ENCODE measurements at regions not wholly inside any gene's neighbourhood (a gene's known extent, or its start where the extent isn't known, plus 50 kb on each side); places are given as distances from the start of the nearest gene placed in this dataset.

DNA sequence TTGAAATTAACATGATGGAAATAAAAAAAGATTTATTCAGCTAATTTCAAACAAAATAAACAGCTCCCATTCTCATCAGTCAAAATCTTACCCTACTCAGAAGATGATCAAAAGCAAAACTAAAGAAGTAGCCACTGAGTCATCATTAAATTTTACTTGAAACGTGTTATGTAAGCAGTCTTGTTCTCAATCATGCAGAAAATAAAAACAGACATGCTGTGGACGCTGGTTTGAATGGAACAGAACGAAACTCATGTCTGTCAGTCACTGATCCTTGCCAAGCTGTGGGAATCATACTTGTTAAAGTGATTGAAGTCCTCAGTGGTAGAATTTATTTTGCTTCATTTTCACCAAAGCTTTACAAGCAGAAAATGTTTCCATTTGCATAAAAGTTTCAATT lies 77.2 kb upstream of the TLR3 start (continued):
- TF ChIP-seq POU5F1 (IDR thresholded peaks at IDR 0.05; ENCODE audit: low read depth, low read length) (no peak), TAF1 (IDR thresholded peaks at IDR 0.05; ENCODE audit: low read depth, low read length) (no peak), PHF8 (conservative IDR thresholded peaks at IDR 0.05; ENCODE audit: low read depth, low read length) (no peak), CHD1 (IDR thresholded peaks at IDR 0.05; ENCODE audit: low read depth, low read length) (no peak), POLR2A (IDR thresholded peaks at IDR 0.05; ENCODE audit: control extremely low read depth in 1 of 2, low read depth in 2 of 2, low read length in 2 of 2) (no peak), CBX5 (IDR thresholded peaks at IDR 0.05; ENCODE audit: low read depth, low read length) (no peak), KDM5A (IDR thresholded peaks at IDR 0.05; ENCODE audit: low read length) (no peak), GABPA (IDR thresholded peaks at IDR 0.05; ENCODE audit: borderline replicate concordance, insufficient read depth, low read length) (no peak), HDAC2 (IDR thresholded peaks at IDR 0.05; ENCODE audit: borderline replicate concordance in 1 of 2, low read depth in 2 of 2, low read length in 2 of 2) (no peak), SIN3A (conservative IDR thresholded peaks at IDR 0.05 in 1 of 2, IDR thresholded peaks at IDR 0.05 in 1 of 2; ENCODE audit: low read depth in 1 of 2, low read length in 2 of 2) (no peak)
- TF ChIP-seq, protein P1, sequence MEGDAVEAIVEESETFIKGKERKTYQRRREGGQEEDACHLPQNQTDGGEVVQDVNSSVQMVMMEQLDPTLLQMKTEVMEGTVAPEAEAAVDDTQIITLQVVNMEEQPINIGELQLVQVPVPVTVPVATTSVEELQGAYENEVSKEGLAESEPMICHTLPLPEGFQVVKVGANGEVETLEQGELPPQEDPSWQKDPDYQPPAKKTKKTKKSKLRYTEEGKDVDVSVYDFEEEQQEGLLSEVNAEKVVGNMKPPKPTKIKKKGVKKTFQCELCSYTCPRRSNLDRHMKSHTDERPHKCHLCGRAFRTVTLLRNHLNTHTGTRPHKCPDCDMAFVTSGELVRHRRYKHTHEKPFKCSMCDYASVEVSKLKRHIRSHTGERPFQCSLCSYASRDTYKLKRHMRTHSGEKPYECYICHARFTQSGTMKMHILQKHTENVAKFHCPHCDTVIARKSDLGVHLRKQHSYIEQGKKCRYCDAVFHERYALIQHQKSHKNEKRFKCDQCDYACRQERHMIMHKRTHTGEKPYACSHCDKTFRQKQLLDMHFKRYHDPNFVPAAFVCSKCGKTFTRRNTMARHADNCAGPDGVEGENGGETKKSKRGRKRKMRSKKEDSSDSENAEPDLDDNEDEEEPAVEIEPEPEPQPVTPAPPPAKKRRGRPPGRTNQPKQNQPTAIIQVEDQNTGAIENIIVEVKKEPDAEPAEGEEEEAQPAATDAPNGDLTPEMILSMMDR (IDR thresholded peaks at IDR 0.05; ENCODE audit: control extremely low read depth in 1 of 3, insufficient read depth in 1 of 3, low read depth in 1 of 3, low read length in 3 of 3): no peak
- TF ChIP-seq, protein P2, sequence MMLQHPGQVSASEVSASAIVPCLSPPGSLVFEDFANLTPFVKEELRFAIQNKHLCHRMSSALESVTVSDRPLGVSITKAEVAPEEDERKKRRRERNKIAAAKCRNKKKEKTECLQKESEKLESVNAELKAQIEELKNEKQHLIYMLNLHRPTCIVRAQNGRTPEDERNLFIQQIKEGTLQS (IDR thresholded peaks at IDR 0.05; ENCODE audit: insufficient read depth, low read depth, low read length): no peak

All from H1 (cell line).